SK-N-SH (cell line): ENCODE measurements at regions not wholly inside any gene's neighbourhood (a gene's known extent, or its start where the extent isn't known, plus 50 kb on each side); places are given as distances from the start of the nearest gene placed in this dataset.

Source experiments
- CTCF ChIA-PET: fragments of 300-600, 350-600 bp; formaldehyde crosslinking; extraction: SDS; loops from one replicate; lab custom pipeline; 2021; lab: Yijun Ruan, JAX
- POLR2A ChIA-PET: fragments of 350-600 bp; sonication (Branson Sonifier 250); formaldehyde crosslinking; extraction: SDS; loops from one replicate; lab custom pipeline; 2020; ENCODE audit warnings: antibody characterized with exemption, inconsistent platforms; lab: Yijun Ruan, JAX
- DNase-seq: peaks from one replicate; pipeline ENCODE4 v3.0.0; 2012
- H2AFZ ChIP-seq: fragments of 200-600 bp; sonication (generic); 2 replicates; pipeline ENCODE4 v1.8.1; 2016; ENCODE audit warnings: antibody characterized with exemption, mild to moderate bottlenecking, low read depth
- H3F3A ChIP-seq: fragments of 200-600 bp; sonication (generic); replicated peaks from 2 replicates; pipeline ENCODE3; 2016; ENCODE audit warnings: antibody characterized with exemption, mild to moderate bottlenecking; ENCODE audit not compliant: insufficient read depth
- H3K27ac ChIP-seq, 2 experiments: fragments of 200-500 bp in 1 of 2; fragments of 200-600 bp in 1 of 2; sonication (Bioruptor generic) in 1 of 2; sonication (generic), shearing (Covaris generic) in 1 of 2; 2 replicates each; pipeline versions ENCODE4 v1.5.1 to v1.6.1; 2014 to 2016; ENCODE audit warnings: low read depth in 2 of 2, inconsistent platforms in 1 of 2, low read length in 1 of 2, mild to moderate bottlenecking in 1 of 2, mixed read lengths in 1 of 2
- H3K27me3 ChIP-seq: fragments of 200-600 bp; sonication (generic), shearing (Covaris generic); 2 replicates; pipeline ENCODE4 v1.6.1; 2016; ENCODE audit warnings: mixed run types; ENCODE audit not compliant: insufficient read depth
- H3K36me3 ChIP-seq, 2 experiments: fragments of 200-500 bp in 1 of 2; fragments of 200-600 bp in 1 of 2; sonication (Bioruptor generic) in 1 of 2; sonication (generic) in 1 of 2; replicated peaks in 1 of 2; 2 replicates each; pipeline versions ENCODE3 to v1.5.1; 2014 to 2016; ENCODE audit warnings: low read length in 1 of 2, mild to moderate bottlenecking in 1 of 2; ENCODE audit not compliant: insufficient read depth in 2 of 2, control insufficient read depth in 1 of 2
- H3K4me1 ChIP-seq, 2 experiments: fragments of 200-500 bp in 1 of 2; fragments of 200-600 bp in 1 of 2; sonication (Bioruptor generic) in 1 of 2; sonication (generic), shearing (Covaris generic) in 1 of 2; 2 replicates each; pipeline versions ENCODE4 v1.5.1 to v1.6.1; 2014 to 2016; ENCODE audit warnings: low read depth in 1 of 2, low read length in 1 of 2, mixed run types in 1 of 2; ENCODE audit not compliant: insufficient read depth in 2 of 2, control insufficient read depth in 1 of 2
- H3K4me2 ChIP-seq: fragments of 200-600 bp; sonication (generic), shearing (Covaris generic); 2 replicates; pipeline ENCODE4 v1.6.1; 2017; ENCODE audit warnings: mixed run types
- H3K4me3 ChIP-seq, 2 experiments: fragments of 200-500 bp in 1 of 2; fragments of 200-600 bp in 1 of 2; sonication (Bioruptor generic) in 1 of 2; sonication (generic), shearing (Covaris generic) in 1 of 2; 2 replicates each; pipeline versions ENCODE4 v1.5.1 to v1.8.1; 2014 to 2016; ENCODE audit warnings: low read depth in 2 of 2, inconsistent platforms in 1 of 2, low read length in 1 of 2, mild to moderate bottlenecking in 1 of 2, mixed read lengths in 1 of 2, moderate library complexity in 1 of 2
- H3K79me2 ChIP-seq: fragments of 200-600 bp; sonication (generic); 2 replicates; pipeline ENCODE4 v1.8.1; 2017; ENCODE audit warnings: mild to moderate bottlenecking; ENCODE audit not compliant: insufficient read depth
- H3K9ac ChIP-seq: fragments of 200-600 bp; sonication (generic); 2 replicates; pipeline ENCODE4 v1.6.1; 2017; ENCODE audit warnings: mixed run types
- H3K9me2 ChIP-seq: fragments of 200-600 bp; sonication (generic); 2 replicates; pipeline ENCODE4 v1.6.1; 2017; ENCODE audit warnings: mixed run types
- H3K9me3 ChIP-seq: fragments of 200-600 bp; sonication (generic); 2 replicates; pipeline ENCODE4 v1.6.1; 2017; ENCODE audit warnings: mixed run types, mild to moderate bottlenecking, moderate library complexity
- H4K20me1 ChIP-seq: fragments of 200-600 bp; sonication (generic); 2 replicates; pipeline ENCODE4 v1.6.1; 2017; ENCODE audit warnings: mild to moderate bottlenecking, mixed run types; ENCODE audit not compliant: insufficient read depth
- CHD2 ChIP-seq: fragments of 150-350 bp; IDR thresholded peaks from 2 replicates; pipeline ENCODE4 v1.6.1; 2018; ENCODE audit warnings: low read length; ENCODE audit not compliant: partially characterized antibody
- EZH2phosphoT487 ChIP-seq: fragments of 200-600 bp; sonication (generic); IDR thresholded peaks from 2 replicates; pipeline ENCODE4 v1.6.1; 2017; ENCODE audit warnings: low read depth, mixed run types, mild to moderate bottlenecking, antibody characterized with exemption, moderate library complexity, borderline replicate concordance
- FOSL2 ChIP-seq: IDR thresholded peaks from 2 replicates; pipeline ENCODE4 v1.4.0; 2012; ENCODE audit warnings: low read depth, mild to moderate bottlenecking, moderate library complexity, borderline replicate concordance
- FOXM1 ChIP-seq: IDR thresholded peaks from 2 replicates; pipeline ENCODE4 v1.4.0; 2012; ENCODE audit warnings: low read depth, mild to moderate bottlenecking
- GABPA ChIP-seq: IDR thresholded peaks from 2 replicates; pipeline ENCODE4 v1.4.0; 2012; ENCODE audit warnings: low read depth, mild to moderate bottlenecking
- JUND ChIP-seq: IDR thresholded peaks from 2 replicates; pipeline ENCODE4 v1.4.0; 2012
- MEF2A ChIP-seq: IDR thresholded peaks from 2 replicates; pipeline ENCODE4 v1.4.0; 2012; ENCODE audit warnings: low read depth, borderline replicate concordance
- NFIC ChIP-seq: IDR thresholded peaks from 2 replicates; pipeline ENCODE4 v1.4.0; 2012; ENCODE audit warnings: borderline replicate concordance
- NRF1 ChIP-seq: IDR thresholded peaks from 2 replicates; pipeline ENCODE4 v1.6.1; 2012; ENCODE audit warnings: low read depth, mild to moderate bottlenecking, low read length
- RAD21 ChIP-seq: IDR thresholded peaks from 2 replicates; pipeline ENCODE4 v1.6.1; 2012; ENCODE audit warnings: mild to moderate bottlenecking, low read length
- RCOR1 ChIP-seq: fragments of 150-350 bp; IDR thresholded peaks from 2 replicates; pipeline ENCODE4 v1.6.1; 2017; ENCODE audit warnings: antibody characterized with exemption, low read length
- RXRA ChIP-seq: IDR thresholded peaks from 2 replicates; pipeline ENCODE4 v1.4.0; 2012; ENCODE audit warnings: low read depth, mild to moderate bottlenecking, borderline replicate concordance
- SIN3A ChIP-seq: IDR thresholded peaks from 2 replicates; pipeline ENCODE4 v1.6.1; 2012; ENCODE audit warnings: low read depth, mild to moderate bottlenecking, low read length, moderate library complexity, borderline replicate concordance
- WGBS: methylation state at CpG from one replicate; pipeline ENCODE4 v1.1.6; 2017; ENCODE audit warnings: low lambda C conversion rate; 5-methylcytosine and 5-hydroxymethylcytosine counted together
- TF ChIP-seq, protein P1 (sequence below): fragments of 150-350 bp; IDR thresholded peaks from 2 replicates; pipeline ENCODE4 v1.6.1; 2016; ENCODE audit warnings: mild to moderate bottlenecking, low read depth, low read length

DNA sequence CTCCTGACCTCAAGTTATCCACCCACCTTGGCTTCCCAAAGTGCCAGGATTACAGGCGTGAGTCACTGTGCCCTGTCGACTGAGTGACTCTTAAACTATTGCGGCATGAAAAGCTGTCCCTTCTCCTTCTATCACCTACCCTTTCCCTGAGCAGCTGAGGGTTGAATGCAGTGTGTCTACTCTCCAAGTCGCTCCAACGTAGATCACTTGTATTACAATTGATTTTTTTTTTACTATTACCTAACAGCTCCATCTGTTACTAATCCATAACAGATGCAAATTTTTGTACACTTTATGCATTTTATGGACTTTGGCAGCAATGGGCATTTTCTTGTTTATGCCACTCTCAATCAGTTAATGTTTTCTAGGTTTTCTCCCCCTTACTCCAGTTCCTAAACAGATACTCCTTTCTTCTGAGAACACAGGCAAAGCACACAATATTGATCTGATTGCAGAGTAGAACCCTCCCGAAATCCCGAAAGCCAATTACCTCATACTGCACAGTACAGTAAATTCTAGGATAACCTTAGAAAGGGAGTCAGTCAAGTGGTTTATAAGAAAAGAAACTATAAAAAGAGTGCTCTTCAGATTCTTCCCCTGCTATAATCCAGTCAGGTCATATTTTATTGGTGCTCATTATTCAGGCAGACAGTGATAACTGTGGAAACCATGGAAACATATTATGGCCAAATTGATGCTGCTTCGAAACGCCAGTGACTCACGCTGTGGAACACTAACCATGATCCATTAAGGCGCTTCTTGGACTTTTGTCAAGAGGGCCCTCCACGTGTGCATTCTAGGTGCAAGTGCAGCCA, 273.0 kb downstream of the ADGB start (continued):
- peak; percentile 65; the same call in 1 of the 2 replicates for TF ChIP-seq FOSL2
- TF ChIP-seq RCOR1, result 0 out of 2 replicates have a peak, but pooled peaks have one; percentile 7
- no peak; the same call in 1 of the 2 replicates for TF ChIP-seq FOXM1

DNA sequence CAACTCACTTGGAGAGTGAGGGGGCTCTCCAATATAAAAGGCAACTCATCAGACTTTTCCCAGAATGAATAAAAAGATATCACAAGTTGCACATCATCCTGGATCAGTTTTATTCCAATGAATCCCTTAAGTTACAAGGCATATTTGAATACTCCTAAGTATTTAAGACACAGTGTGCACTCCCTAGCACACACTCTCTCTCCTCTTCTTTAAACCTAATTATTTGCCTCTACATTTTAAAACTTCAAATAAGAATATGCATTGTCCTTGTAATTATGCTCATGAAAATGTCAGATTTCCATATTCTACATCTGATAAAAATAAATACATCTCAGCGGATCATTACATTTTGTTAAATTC, 273.6 kb downstream of the ADGB start:
- peaks cover 0 to 23% of the 10 kb centered on the region in 2 experiments; a peak in 2 of 4 replicates for H3K4me1 ChIP-seq
- H3K9ac ChIP-seq, result no peak overlapping the region
- WGBS, result 84% methylated on average over 1 of the region's 1 CpG
- H3K27me3 ChIP-seq, result no peaks in the 10 kb centered on the region
- no peaks in the 10 kb centered on the region for H3K9me2 ChIP-seq
- POLR2A ChIA-PET, result no interaction called here
- peaks cover 10% of the 10 kb centered on the region for H3F3A ChIP-seq
- no peak overlapping the region for H2AFZ ChIP-seq
- H3K4me2 ChIP-seq, result peak overlapping the region; percentile 31; the same call in 1 of the 2 replicates
- no peak for DNase-seq
- no peaks in the 10 kb centered on the region for H3K36me3 ChIP-seq
- no peak overlapping the region for H3K4me3 ChIP-seq
- H3K79me2 ChIP-seq, result no peaks in the 10 kb centered on the region
- peaks cover 3% of the 10 kb centered on the region; the same call in 1 of the 2 replicates for H3K9me3 ChIP-seq
- CTCF ChIA-PET, result no interaction called here
- no peaks in the 10 kb centered on the region for H4K20me1 ChIP-seq
- TF ChIP-seq SIN3A (no peak), NFIC (no peak), RAD21 (no peak), GABPA (no peak), JUND (no peak), RXRA (no peak), EZH2phosphoT487 (no peak), CHD2 (no peak), NRF1 (no peak), MEF2A (no peak)
- TF ChIP-seq, protein P1, sequence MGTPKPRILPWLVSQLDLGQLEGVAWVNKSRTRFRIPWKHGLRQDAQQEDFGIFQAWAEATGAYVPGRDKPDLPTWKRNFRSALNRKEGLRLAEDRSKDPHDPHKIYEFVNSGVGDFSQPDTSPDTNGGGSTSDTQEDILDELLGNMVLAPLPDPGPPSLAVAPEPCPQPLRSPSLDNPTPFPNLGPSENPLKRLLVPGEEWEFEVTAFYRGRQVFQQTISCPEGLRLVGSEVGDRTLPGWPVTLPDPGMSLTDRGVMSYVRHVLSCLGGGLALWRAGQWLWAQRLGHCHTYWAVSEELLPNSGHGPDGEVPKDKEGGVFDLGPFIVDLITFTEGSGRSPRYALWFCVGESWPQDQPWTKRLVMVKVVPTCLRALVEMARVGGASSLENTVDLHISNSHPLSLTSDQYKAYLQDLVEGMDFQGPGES, result no peak
- peak overlapping the region; percentile 81 to 82; a peak in 3 of 4 replicates for H3K27ac ChIP-seq
